Germinal center (tissue), 1 donor: ENCODE measurements at regions not wholly inside any gene's neighbourhood (a gene's known extent, or its start where the extent isn't known, plus 50 kb on each side); places are given as distances from the start of the nearest gene placed in this dataset.
"Not testable (repeated sequence)": the region's sequence is repeated elsewhere in the genome, so short reads cannot be mapped to it uniquely, and the experiment has no call there.

Experiments
- DNase-seq: peaks from one replicate; pipeline ENCODE4 v3.0.0; 2012; ENCODE audit warnings: mixed read lengths, low spot score

DNA sequence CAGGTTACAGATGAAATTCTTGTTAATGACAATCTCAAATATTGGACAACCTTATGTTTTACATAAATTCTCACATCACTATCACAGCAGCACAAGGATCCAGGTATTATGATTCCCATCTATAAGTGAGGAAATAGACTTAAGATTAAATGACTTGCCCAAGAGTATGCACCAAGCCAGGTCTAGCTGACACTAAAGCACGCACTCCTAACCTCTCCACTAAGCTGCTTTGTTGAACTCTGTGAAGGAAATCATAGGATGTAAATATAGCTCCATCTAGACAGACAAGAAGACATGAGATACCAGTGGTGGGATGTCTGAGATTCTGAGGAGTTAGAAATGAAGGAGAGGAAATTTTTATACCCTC lies 87.9 kb downstream of the PHLDA1 start:
- DNase-seq, result no peak

DNA sequence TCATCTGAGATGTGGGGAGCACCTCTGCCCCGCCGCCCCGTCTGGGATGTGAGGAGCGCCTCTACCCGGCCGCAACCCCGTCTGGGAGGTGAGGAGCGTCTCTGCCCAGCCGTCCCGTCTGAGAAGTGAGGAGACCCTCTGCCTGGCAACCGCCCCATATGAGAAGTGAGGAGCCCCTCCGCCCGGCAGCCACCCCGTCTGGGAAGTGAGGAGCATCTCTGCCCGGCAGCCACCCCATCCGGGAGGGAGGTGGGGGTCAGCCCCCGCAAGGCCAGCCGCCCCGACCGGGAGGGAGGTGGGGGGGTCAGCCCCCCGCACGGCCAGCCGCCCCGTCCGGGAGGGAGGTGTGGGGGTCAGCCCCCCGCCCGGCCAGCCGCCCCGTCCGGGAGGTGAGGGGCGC lies 89.9 kb downstream of the PHLDA1 start:
- DNase-seq, result not testable (repeated sequence)

DNA sequence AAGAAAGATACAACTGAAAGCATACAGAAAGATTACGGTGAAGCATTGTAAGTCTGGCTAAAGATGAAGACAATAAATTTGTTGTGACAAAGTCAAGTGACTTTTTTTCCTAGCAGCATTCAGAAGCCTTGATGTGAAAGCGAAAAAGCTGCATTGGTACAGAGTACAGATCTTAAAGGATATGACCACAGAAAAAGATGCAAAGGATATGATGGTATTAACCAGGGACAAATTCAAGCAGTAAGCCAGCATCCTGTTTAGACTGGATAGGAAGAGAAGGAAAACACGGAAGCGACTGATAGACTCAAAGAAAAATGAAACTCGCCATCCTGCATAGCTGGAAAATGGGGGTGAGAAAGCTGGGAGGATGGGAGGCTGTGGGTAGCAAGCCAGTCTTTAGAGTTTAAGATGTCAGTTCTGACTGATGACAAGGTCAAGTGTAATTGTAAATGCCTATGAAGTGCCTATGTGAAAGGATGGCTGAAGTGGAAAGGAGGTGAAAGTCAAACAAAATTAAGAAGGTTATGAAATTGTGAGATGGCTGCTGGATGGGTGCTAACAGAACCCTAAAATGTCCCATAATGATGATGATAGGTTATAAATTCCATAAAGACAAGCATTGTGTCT lies 92.4 kb downstream of the PHLDA1 start:
- DNase-seq, result no peak

DNA sequence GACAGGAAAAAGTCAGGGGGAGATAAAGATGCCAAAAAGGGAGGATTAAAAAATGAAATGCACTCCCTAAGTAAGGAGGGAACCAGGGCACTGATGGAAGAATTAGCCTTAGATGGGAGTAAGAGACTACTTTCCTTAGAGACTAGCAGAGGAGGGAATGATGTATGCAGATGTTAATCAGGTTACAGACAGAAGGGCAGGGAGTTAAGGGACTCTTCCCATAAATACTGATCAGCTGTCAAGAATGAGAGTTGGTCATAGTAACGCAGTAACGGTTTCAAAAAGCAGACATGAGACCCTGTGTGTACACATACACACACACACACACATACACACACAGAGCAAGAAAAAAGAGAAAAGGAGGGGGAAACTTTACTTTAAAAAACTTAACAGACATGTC lies 93.4 kb downstream of the PHLDA1 start:
- no peak for DNase-seq

DNA sequence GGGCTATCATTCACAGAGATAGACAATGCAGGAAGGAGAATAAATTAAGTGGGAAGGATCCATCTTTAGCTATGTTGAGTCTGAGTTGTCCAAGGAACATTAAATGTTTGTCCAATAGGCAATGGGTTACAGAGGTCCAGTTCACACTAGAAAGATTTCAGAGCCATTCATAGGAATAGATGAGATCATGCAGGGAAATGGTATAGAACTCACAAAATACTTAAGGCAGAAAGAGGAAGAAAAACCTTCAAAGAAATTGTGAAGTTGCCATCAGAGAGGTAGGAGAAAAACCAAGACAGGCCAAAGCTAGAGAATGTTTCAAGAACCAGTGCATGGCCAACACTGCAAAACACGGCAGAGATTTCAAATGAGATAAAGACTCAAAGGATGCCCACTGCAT lies 94.1 kb downstream of the PHLDA1 start:
- no peak for DNase-seq

DNA sequence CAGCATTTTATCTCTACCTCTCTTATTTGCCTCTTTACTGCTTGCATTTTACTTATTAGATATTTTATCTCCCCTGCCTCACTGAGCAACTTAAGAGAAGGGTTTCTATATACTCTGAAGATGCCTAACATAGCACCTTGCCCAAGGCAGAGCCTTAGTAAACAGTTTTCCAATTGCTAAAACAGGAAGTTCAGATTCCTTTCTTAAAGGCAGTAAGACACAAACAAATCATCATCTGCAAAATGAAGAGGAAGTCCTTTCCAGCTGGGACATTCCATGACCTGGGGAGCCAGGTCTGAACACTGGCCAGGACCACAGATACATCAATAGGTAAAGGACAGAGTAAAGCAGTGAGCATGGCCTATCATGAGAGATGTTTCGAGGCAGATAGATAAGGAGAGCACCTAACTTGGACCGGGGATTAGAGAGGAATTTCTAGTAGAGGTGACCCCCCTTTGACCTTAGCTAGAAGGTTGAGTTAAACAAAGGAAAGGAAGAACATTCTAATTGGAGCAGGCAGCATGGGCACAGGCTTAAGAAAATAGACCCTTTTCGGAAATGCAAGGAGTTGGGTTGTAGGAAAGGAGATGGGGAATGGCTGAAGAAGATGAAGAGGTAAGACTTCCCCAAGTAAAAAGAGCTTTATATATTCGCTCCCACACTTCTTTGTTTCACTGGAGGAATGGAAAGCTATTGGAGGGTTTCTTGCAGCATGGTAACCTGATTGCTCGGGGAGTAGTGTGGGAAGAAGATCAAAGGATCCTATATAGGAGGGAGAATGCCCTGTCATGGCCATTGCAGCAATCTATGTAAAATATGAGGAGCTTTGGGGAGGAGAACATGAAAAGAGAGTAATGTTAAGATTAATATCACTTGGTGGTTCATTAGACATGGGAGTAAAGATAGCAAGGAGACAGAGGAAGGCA lies 94.8 kb downstream of the PHLDA1 start:
- no peak for DNase-seq

DNA sequence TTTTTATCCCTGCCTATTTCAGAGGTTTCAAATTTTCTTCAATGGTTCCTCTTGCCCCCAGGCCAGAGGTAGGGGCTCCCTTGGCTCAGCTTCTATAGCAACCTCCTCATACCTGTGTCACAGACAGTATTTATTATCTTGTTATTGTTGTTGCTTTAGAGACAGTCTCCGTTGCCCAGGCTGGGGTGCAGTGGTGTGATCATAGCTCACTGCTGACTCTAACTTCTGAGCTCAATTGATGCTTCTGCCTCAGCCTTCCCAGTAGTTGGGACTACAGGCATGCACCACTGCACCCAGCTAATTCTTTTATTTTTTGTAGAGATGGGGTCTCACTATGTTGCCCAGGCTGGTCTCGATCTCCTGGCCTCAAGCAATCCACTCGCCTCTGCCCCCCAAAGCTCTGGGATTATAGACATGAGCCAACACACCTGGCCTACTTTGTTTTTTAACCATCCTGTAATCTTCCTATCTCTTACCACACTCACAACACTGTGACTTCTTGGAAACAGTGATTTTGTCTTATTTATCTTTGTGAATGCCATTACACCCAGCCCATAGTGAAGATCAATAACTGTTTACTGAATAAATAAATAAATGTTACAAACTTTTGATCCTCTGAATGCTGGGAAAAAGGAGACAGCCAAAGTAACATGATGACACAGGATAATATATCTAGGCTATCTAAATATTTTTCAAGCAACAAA lies 95.9 kb downstream of the PHLDA1 start:
- no peak for DNase-seq

DNA sequence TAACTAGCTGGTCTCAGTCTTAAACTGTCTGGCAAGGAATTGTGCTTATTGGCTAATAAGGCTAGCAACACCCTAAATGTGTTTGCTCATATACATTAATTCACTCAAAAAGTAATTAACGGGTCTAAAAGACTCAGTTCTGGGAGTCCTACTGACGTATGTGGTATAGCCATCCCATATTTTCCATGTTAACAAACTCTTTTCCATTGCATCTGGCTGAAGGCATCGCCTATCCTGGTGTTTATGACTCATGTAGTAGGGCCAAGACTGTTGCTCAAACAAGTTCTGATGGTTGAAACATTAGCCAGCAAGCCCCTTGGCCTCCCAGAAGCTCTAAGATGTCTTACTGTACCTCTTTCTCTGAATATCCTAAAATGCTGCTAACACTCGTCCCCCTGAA lies 98.5 kb downstream of the PHLDA1 start:
- DNase-seq, result no peak

DNA sequence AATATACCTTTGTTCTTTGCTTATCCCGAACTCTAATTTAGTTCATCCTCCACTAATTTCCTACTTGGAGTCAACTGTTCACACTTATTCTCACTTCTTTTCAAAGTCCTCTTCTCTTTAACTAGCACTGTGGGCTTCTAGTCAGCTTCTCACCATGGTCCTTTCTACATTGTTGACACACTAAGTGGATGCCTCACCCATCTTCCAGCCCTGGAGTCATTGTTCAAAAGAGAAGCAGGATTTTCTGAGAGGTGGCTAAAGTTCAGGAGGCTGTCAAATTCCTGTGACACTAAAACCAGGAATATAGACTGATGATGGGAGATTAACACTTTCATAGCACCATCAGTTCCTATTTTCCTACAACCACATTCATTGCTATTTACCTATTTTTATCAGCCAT lies 99.3 kb downstream of the PHLDA1 start:
- no peak for DNase-seq

DNA sequence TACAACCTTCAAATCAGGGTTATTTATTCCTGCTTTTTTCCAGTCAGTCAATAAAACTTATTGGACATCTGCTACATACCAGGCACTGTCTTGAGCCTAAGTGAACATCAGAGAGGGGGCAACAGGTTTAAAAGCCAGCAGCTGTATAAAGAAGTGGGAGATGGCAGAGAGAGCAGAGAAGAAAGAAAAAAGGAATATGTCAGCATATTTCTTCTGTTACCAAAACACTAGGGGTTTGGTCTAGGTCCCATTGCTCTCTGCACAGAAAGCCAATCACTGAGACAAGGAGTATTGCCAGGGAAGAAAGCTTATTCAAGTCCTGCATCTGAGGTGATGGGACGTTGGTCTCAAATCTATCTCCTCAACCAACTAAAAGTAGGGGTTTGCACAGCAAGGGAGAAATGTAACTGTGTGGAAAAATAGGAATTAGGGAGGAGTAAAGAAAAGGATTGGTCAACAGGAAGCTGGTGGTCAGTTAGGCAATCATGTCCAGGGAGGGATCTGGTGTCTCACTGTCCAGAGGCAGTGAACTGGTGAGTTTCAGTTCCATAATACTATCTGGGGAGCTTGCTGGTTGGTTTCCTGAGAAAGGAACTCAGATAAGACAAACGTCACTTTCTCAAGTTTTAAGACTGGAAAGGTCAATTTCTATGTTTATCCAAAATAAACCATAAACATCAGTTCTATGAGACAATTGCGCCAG lies 107.5 kb downstream of the PHLDA1 start:
- DNase-seq, result no peak

DNA sequence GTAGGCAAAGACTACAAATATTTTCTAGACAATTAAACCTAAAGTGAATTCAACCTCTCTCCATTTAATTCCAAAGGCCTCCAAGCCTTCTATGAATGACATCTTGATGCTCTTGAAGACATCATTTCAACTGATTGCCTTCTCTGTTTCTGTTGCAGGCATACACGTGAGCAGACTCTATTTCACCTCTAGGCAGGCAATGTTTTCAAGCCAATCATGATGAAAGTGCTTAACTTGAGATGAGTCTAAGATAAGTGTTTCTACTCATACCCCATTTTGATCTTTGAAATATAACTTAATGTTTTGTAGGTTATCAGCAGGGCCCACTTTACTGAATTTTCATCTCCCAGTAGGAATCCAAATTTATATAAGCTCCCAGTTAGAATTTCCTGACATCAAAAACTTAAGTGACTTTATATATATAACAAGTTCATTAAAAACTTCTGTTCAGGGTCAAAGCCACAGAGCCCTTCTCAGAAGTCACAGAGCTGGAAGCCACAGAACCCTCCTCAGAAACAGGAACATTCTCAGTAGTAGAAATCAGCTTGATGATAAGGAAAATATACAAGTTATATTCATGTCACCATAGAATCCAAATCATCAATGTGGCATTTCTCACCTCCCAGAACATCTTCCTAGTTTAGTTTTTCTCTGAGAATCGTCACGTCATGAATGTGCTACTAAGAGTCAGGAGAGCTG lies 108.5 kb downstream of the PHLDA1 start:
- DNase-seq, result no peak

DNA sequence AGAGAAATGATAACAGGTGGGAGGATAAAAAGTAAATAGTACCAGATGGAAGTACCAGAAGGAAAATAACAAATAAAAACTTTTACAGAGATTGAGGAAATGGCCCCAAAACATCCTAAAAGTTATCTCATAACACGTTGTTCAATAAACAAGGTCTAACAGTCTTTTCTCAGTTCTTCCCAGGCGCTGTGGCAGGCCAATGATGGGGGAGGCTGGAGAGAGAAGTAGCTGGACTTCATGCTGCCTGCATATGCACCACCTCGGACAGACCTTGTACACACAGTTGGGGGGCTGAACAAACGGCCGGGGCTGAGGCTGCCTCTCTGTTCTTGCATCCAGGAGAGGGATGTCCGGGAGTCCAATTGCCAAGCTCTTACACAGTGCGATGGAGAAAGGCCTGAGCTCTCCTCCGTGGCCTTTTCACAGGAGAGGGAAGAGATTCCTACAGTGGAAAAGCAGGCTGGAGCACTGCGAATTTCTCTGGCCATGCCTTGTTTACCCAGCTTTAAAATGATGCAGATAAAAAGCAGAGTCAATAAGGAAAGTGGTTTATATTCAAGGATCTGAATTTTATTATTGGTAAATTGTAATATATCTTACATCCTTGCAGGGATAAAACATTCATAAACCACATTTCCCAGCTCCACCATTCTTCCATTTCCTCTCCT lies 109.8 kb downstream of the PHLDA1 start:
- DNase-seq, result no peak

DNA sequence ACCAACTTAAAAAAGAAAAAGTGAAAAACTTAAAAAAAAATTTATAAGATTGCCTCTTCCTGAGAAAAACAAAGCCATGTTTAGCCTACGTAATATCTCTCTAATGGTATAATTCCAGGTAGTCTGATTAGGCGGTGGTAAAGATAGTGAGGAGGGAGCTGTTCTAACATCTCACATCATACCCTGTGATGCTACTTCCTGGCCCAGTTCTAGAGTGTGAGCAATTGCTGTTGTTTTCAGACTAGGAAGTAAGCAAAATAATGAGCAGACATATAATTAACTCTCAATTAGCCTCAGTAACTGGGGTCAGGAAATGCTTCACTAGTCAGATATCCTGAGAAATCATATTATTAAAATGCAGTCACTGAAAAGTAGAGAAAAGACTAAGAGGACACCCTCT lies 113.9 kb downstream of the PHLDA1 start:
- no peak for DNase-seq

DNA sequence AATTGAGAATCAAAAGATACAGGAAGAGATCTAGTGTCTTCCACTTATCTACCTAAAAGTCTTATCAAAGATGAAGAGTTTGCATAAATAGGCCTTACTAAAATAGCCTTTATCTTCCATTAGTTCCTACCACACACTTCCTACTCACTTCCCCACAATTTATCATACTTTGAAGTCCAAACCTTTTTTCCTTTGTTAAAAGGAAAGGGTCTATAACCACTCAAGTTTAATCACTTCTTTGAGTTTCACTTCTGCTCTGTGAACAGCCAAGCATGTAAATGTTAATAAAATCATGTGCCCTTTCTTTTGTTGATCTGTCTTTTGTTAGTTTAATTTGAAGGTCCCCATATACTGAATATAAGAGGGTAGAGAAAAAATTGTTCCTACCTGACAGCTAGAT lies 114.5 kb downstream of the PHLDA1 start:
- DNase-seq, result peak; percentile 15

DNA sequence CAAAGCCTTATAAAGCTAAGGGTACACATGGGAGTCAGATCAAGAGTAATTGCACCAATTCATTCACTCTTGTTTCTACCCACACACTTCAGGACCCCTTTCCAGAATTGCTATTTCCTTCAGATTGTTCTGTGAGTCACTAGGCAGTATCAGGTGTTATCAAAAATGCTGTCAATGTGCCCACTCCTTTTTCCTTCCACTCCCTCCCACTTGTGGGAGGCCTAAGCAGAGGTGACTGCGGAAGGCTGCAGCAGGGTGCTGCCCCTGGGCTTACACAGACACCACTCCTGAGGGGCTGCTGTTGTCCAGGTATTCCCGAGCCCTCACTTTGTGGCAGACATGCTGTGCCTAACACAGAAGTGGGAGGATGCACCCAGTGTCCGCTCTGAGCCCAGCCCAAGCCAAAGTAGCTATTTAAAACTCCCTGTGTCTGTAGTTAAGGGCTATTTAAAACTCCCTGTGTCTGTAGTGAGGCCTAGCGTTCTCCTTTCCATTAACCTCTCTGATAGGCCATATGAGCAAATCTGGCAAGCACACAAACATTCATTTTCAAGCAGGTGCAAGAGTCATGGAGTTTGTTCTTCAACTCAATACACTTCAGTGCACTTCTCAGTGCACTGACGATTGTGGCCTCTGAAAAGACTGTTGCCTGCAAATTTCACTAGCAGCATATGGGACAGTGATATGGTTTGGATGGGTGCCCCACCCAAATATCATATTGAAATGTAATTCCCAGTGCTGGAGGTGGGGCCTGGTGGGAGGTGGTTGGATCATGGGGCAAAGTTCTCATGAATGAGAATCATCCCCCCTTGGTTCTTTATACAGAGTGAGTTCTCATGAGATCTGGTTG lies 117.8 kb downstream of the PHLDA1 start:
- DNase-seq, result no peak

DNA sequence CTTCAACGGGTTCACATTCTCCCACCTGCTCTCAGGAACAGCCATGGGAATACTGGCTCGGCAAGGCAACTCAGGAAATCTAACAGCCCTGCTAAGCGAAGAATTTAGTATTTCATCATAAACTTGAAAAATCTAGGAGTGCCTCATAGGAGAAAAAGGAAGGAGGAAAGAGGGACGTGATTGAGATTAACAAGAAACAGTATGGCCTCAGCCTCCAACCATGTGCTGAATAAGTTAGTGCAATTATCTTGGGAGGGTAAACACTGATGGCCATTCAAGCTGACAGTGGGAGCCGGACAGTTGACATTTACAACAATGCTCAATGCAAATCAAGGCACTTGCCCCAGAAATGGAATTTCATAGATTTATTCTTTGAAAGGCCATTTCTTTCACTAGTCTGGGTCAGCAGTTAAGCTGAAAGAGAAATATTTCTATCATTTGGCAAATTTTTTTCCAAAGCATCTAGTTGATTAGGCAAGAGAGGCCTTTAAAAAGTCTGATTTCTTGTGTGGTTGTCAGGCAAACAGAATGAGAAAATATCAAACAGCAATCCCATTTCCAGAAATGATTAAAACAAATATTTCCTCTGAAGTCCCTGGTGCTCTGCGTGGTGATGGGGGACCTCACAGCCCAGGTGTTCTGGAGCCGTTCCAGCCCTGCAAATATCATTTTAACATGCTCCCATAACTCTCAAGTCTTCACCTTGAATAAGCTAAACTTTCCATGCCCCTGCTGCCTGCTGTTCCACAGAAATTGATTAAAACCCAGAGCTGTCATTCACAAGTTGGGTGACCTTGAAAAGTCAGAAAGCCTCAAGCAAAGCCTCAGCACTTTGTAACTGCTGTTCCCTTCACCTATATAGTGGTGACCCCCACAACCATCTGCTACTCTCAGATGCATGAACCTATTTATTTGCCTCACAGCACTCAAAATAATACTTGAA lies 121.6 kb downstream of the PHLDA1 start:
- no peak for DNase-seq

DNA sequence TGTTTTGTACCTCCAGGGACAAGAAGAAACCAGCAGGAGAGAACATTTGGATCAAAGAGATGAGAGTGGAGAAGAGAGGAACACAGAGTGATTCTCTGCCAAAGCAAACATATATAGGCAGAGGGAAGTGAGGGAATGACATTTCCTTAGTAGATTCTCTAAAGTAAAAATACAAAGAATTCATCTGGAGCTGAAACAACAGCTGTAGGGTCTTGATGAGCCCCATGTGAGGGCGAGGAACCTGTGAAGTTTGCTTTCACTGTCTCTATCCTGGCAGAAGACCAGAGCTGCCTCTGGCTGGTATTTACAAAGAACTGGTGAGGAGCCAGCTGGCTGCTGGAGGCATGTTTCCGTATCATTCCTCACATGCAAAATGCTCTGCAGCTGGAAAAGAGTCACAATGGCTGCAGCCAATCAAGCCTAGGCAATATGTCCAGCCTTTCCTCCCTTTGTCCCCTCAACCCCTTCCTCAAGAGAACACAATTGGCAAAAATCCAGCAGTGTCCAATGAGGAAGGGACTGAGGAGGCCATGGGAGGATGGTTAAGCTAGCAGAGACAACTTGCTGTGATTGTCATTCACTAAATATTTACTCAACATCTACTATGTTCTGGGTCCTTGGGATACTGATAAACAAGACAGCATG lies 122.5 kb downstream of the PHLDA1 start:
- DNase-seq, result no peak

DNA sequence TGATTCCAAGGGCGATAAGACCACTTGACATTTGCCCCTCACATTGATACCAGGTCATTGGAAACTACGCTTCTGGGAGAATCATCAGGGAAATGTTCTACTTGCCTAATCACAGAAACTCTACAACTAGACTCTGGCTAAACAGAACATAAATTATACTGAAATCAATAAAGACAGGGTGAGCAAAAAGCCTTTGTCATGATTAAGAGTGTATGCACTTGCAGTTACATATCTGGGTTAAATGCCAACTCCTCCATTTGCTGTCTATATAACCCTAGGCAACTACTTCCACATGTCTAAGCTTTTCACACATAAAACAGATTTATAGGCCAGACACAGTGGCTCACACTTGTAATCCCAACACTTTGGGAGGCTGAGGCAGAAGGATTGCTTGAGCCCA lies 125.7 kb downstream of the PHLDA1 start:
- no peak for DNase-seq

DNA sequence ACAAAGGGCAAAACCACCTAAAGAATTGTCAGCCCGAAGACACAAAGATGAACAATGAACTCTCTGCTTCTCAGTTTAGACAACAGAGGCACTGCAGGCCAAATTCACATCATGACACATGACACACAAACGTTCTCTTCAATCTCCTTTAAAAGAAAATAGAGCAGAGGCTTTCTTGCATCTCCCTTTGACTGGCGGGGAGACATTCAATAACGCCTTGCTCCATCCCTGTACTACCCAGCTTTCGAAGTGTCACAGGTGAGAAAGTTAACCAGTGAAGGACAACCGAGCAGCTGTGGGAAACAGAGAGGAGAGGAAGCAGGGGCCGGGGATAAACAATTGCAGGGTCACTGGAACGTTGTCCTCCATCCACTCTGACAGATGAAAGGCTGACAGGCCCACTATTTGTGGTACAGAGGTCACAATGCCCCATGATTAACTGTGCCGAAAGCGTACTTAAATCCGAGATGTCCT lies 130.8 kb downstream of the PHLDA1 start:
- DNase-seq, result no peak
